Loucy (cell line): ENCODE measurements at regions not wholly inside any gene's neighbourhood (a gene's known extent, or its start where the extent isn't known, plus 50 kb on each side); places are given as distances from the start of the nearest gene placed in this dataset.

Experiments used
- H2AFZ ChIP-seq: fragments of 200-600 bp; sonication (generic); 2 replicates; pipeline ENCODE4 v1.6.0; 2016; ENCODE audit warnings: antibody characterized with exemption, mild to moderate bottlenecking, low read length, moderate library complexity
- H3F3A ChIP-seq: fragments of 200-600 bp; 2 replicates; pipeline ENCODE4 v1.6.0; 2016; ENCODE audit warnings: antibody characterized with exemption, low read depth, mild to moderate bottlenecking
- H3K27me3 ChIP-seq: fragments of 200-600 bp; sonication (generic); 2 replicates; pipeline ENCODE4 v1.6.1; 2014; ENCODE audit warnings: low read length, mild to moderate bottlenecking; ENCODE audit not compliant: insufficient read depth, poor library complexity, severe bottlenecking
- H3K36me3 ChIP-seq: fragments of 200-600 bp; sonication (generic); 2 replicates; pipeline ENCODE4 v1.6.1; 2016; ENCODE audit warnings: low read length; ENCODE audit not compliant: insufficient read depth
- H3K4me1 ChIP-seq: fragments of 200-600 bp; sonication (generic); 2 replicates; pipeline ENCODE4 v1.5.1; 2014; ENCODE audit warnings: low read length, mild to moderate bottlenecking; ENCODE audit not compliant: insufficient read depth, poor library complexity, severe bottlenecking
- H3K4me2 ChIP-seq: fragments of 200-600 bp; sonication (generic); 2 replicates; pipeline ENCODE4 v1.6.0; 2014; ENCODE audit warnings: antibody characterized with exemption, low read length, low read depth, mild to moderate bottlenecking; ENCODE audit not compliant: poor library complexity, severe bottlenecking
- H3K4me3 ChIP-seq: fragments of 200-600 bp; sonication (generic); 2 replicates; pipeline ENCODE4 v1.5.1; 2014; ENCODE audit warnings: low read length, mild to moderate bottlenecking, mixed read lengths; ENCODE audit not compliant: poor library complexity, severe bottlenecking
- H3K79me2 ChIP-seq: fragments of 200-600 bp; sonication (generic); 2 replicates; pipeline ENCODE4 v1.6.1; 2014; ENCODE audit warnings: low read length; ENCODE audit not compliant: insufficient read depth
- H3K9ac ChIP-seq: fragments of 200-600 bp; sonication (generic); 2 replicates; pipeline ENCODE4 v1.6.0; 2014; ENCODE audit warnings: mild to moderate bottlenecking, low read depth, low read length, moderate library complexity; ENCODE audit not compliant: poor library complexity, severe bottlenecking
- H3K9me2 ChIP-seq: fragments of 200-600 bp; sonication (generic); replicated peaks from 2 replicates; pipeline ENCODE4 v1.6.1; 2016; ENCODE audit warnings: low read depth, low read length, mixed read lengths
- H3K9me3 ChIP-seq: fragments of 200-600 bp; sonication (generic); 2 replicates; pipeline ENCODE4 v1.6.1; 2014; ENCODE audit warnings: mild to moderate bottlenecking, antibody characterized with exemption, low read length, low read depth; ENCODE audit not compliant: insufficient read depth
- H4K20me1 ChIP-seq: fragments of 200-600 bp; sonication (generic); 2 replicates; pipeline ENCODE4 v1.6.0; 2014; ENCODE audit warnings: antibody characterized with exemption, low read length, mild to moderate bottlenecking; ENCODE audit not compliant: insufficient read depth, poor library complexity, severe bottlenecking
- EZH2phosphoT487 ChIP-seq: fragments of 200-600 bp; IDR thresholded peaks from 2 replicates; pipeline ENCODE4 v1.6.1; 2018; ENCODE audit warnings: antibody characterized with exemption, mild to moderate bottlenecking, moderate library complexity, borderline replicate concordance
- TF ChIP-seq, protein P1 (sequence below): fragments of 200-600 bp; sonication (generic); conservative IDR thresholded peaks from 2 replicates; pipeline ENCODE4 v1.5.1; 2014; ENCODE audit warnings: mild to moderate bottlenecking, antibody characterized with exemption, low read length

DNA sequence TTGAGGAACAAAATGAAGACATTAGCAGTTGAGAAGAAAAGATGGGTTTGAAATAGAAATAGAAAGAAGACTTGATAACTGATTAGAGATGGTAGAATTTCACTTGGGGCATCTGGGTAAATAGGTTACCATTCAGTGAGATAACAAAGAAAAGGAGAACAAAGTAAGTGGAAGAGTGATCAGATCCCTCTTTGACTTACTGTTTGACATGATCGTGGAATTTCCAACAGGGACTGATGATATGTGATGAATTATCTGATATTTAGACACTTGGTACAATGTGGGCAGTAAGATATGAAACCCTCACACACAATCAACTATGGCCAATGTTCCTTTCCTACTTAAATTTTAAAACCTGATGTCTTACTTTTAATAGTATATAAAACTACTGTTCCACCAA is 70.1 kb upstream of the STARD4 start:
- Histone ChIP-seq H3K27me3 (no peaks in the 10 kb centered on the region), H2AFZ (no peak overlapping the region), H3K9ac (no peak overlapping the region), H3K4me3 (no peak overlapping the region), H3F3A (no peaks in the 10 kb centered on the region), H3K9me2 (no peaks in the 10 kb centered on the region), H3K4me2 (no peak overlapping the region), H3K9me3 (no peaks in the 10 kb centered on the region), H3K36me3 (no peaks in the 10 kb centered on the region), H3K4me1 (no peaks in the 10 kb centered on the region), H3K79me2 (no peaks in the 10 kb centered on the region), H4K20me1 (no peaks in the 10 kb centered on the region)
- TF ChIP-seq EZH2phosphoT487, result no peak
- TF ChIP-seq, protein P1, sequence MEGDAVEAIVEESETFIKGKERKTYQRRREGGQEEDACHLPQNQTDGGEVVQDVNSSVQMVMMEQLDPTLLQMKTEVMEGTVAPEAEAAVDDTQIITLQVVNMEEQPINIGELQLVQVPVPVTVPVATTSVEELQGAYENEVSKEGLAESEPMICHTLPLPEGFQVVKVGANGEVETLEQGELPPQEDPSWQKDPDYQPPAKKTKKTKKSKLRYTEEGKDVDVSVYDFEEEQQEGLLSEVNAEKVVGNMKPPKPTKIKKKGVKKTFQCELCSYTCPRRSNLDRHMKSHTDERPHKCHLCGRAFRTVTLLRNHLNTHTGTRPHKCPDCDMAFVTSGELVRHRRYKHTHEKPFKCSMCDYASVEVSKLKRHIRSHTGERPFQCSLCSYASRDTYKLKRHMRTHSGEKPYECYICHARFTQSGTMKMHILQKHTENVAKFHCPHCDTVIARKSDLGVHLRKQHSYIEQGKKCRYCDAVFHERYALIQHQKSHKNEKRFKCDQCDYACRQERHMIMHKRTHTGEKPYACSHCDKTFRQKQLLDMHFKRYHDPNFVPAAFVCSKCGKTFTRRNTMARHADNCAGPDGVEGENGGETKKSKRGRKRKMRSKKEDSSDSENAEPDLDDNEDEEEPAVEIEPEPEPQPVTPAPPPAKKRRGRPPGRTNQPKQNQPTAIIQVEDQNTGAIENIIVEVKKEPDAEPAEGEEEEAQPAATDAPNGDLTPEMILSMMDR, result no peak

DNA sequence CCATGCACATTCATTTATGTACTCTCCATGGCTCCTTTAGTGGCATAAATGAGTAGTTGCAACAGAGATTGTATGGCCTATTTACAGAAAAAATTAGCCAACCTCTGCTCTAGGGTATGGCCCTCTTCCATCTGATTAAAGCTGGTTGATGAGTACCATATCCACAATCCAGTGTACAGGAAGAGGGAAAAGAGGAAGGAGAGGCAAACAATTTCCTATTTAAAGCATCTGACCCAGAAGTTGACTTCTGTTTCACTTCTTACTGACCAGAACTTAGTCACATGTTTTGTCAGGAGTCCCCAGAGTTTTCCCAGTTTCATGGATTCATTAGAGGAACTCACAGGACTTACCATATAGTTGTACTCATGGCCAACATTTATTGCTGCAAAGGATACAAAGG is 68.6 kb upstream of the STARD4 start:
- no peak overlapping the region for H3K4me2 ChIP-seq
- TF ChIP-seq EZH2phosphoT487, result no peak
- TF ChIP-seq, protein P1, result no peak
- no peaks in the 10 kb centered on the region for H4K20me1 ChIP-seq
- no peak overlapping the region for H2AFZ ChIP-seq
- H3K9me2 ChIP-seq, result no peaks in the 10 kb centered on the region
- no peaks in the 10 kb centered on the region for H3K27me3 ChIP-seq
- no peaks in the 10 kb centered on the region for H3K79me2 ChIP-seq
- H3K9me3 ChIP-seq, result no peaks in the 10 kb centered on the region
- no peaks in the 10 kb centered on the region for H3F3A ChIP-seq
- no peaks in the 10 kb centered on the region for H3K36me3 ChIP-seq
- no peaks in the 10 kb centered on the region for H3K4me1 ChIP-seq
- no peak overlapping the region for H3K4me3 ChIP-seq
- no peak overlapping the region for H3K9ac ChIP-seq

DNA sequence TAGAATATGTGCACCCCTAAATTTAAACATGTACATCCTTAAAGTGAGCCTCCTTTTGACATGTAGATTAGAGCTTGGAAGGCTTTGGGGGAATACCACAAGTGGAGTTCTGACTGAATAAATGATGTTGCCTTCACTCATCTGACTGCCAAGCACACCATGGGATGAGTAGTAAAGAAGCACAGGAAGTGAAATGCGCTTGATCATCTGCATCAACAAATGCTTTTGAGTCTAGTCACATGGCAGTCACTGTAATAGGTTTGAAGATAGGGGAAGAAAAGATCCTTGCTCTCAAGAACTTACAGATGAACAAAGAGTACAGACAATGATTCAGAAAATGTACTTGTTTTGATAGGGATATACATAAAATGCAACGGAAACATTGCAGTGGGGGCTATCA is 62.0 kb upstream of the STARD4 start:
- Histone ChIP-seq H3K9ac (no peak overlapping the region), H3K27me3 (no peaks in the 10 kb centered on the region), H3K4me1 (no peaks in the 10 kb centered on the region), H3K9me2 (no peaks in the 10 kb centered on the region), H3F3A (no peaks in the 10 kb centered on the region), H3K79me2 (no peaks in the 10 kb centered on the region), H4K20me1 (no peaks in the 10 kb centered on the region), H3K36me3 (no peaks in the 10 kb centered on the region), H2AFZ (no peak overlapping the region), H3K9me3 (no peaks in the 10 kb centered on the region), H3K4me3 (no peak overlapping the region), H3K4me2 (no peak overlapping the region)
- TF ChIP-seq, protein P1, result no peak
- no peak for TF ChIP-seq EZH2phosphoT487
